ENCODE measurements at regions not wholly inside any gene's neighbourhood (a gene's known extent, or its start where the extent isn't known, plus 50 kb on each side); places are given as distances from the start of the nearest gene placed in this dataset.
"Not testable (repeated sequence)": the region's sequence is repeated elsewhere in the genome, so short reads cannot be mapped to it uniquely, and the experiment has no call there.

DNA sequence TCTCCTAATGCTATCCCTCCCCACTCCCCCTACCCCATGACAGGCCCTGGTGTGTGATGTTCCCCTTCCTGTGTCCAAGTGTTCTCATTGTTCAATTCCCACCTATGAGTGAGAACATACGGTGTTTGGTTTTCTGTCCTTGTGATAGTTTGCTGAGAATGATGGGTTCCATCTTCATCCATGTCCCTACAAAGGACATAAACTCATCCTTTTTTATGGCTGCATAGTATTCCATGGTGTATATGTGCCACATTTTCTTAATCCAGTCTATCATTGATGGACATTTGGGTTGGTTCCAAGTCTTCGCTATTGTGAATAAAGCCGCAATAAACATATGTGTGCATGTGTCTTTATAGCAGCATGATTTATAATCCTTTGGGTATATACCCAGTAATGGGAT is 227.5 kb upstream of the PRDM1 start:
- TF ChIP-seq ZNF24 (tag by site-specific recombination; IDR thresholded peaks at IDR 0.05); ZBTB8A (tag by site-specific recombination; IDR thresholded peaks at IDR 0.05); ZSCAN30 (tag by site-specific recombination; IDR thresholded peaks at IDR 0.05); ZFP37 (tag by site-specific recombination; IDR thresholded peaks at IDR 0.05); ZNF785 (tag by site-specific recombination; IDR thresholded peaks at IDR 0.05); ZNF184 (tag by site-specific recombination; IDR thresholded peaks at IDR 0.05); YY1 (tag by site-specific recombination; IDR thresholded peaks at IDR 0.05); KLF16 (tag by site-specific recombination; IDR thresholded peaks at IDR 0.05); HOXA7 (CRISPR knock-in tag; IDR thresholded peaks at IDR 0.05; ENCODE audit: borderline replicate concordance): not testable (repeated sequence)
- TF ChIP-seq, protein P1, sequence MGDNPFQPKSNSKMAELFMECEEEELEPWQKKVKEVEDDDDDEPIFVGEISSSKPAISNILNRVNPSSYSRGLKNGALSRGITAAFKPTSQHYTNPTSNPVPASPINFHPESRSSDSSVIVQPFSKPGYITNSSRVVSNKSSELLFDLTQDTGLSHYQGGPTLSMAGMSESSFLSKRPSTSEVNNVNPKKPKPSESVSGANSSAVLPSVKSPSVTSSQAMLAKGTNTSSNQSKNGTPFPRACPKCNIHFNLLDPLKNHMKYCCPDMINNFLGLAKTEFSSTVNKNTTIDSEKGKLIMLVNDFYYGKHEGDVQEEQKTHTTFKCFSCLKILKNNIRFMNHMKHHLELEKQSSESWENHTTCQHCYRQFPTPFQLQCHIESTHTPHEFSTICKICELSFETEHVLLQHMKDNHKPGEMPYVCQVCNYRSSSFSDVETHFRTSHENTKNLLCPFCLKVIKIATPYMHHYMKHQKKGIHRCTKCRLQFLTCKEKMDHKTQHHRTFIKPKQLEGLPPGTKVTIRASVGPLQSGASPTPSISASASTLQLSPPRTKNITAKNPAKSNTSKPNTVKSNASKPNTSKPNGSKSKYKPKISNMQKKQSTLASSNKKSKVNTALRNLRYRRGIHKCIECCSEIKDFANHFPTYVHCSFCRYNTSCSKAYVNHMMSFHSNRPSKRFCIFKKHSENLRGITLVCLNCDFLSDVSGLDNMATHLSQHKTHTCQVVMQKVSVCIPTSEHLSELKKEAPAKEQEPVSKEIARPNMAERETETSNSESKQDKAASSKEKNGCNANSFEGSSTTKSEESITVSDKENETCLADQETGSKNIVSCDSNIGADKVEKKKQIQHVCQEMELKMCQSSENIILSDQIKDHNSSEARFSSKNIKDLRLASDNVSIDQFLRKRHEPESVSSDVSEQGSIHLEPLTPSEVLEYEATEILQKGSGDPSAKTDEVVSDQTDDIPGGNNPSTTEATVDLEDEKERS (tag by site-specific recombination; IDR thresholded peaks at IDR 0.05), result not testable (repeated sequence)
- TF ChIP-seq, protein P2, sequence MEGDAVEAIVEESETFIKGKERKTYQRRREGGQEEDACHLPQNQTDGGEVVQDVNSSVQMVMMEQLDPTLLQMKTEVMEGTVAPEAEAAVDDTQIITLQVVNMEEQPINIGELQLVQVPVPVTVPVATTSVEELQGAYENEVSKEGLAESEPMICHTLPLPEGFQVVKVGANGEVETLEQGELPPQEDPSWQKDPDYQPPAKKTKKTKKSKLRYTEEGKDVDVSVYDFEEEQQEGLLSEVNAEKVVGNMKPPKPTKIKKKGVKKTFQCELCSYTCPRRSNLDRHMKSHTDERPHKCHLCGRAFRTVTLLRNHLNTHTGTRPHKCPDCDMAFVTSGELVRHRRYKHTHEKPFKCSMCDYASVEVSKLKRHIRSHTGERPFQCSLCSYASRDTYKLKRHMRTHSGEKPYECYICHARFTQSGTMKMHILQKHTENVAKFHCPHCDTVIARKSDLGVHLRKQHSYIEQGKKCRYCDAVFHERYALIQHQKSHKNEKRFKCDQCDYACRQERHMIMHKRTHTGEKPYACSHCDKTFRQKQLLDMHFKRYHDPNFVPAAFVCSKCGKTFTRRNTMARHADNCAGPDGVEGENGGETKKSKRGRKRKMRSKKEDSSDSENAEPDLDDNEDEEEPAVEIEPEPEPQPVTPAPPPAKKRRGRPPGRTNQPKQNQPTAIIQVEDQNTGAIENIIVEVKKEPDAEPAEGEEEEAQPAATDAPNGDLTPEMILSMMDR (tag by site-specific recombination; IDR thresholded peaks at IDR 0.05), result not testable (repeated sequence)
- TF ChIP-seq, protein P3, sequence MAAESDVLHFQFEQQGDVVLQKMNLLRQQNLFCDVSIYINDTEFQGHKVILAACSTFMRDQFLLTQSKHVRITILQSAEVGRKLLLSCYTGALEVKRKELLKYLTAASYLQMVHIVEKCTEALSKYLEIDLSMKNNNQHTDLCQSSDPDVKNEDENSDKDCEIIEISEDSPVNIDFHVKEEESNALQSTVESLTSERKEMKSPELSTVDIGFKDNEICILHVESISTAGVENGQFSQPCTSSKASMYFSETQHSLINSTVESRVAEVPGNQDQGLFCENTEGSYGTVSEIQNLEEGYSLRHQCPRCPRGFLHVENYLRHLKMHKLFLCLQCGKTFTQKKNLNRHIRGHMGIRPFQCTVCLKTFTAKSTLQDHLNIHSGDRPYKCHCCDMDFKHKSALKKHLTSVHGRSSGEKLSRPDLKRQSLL (tag by site-specific recombination; IDR thresholded peaks at IDR 0.05), result not testable (repeated sequence)
